HG03521 (cell line): ENCODE measurements at regions not wholly inside any gene's neighbourhood (a gene's known extent, or its start where the extent isn't known, plus 50 kb on each side); places are given as distances from the start of the nearest gene placed in this dataset.
"Not testable (repeated sequence)": the region's sequence is repeated elsewhere in the genome, so short reads cannot be mapped to it uniquely, and the experiment has no call there.

Source experiments
- ATAC-seq: cut with Tn5 transposase; IDR thresholded peaks from one replicate; pipeline ENCODE4 v1.9.1; 2021; ENCODE audit warnings: mild to moderate bottlenecking, moderate library complexity; ENCODE audit not compliant: unreplicated experiment

GRCh38 chr9:103611950-103612349 is 482.2 kb upstream of the SMC2 start:
- not testable (repeated sequence) for ATAC-seq

DNA sequence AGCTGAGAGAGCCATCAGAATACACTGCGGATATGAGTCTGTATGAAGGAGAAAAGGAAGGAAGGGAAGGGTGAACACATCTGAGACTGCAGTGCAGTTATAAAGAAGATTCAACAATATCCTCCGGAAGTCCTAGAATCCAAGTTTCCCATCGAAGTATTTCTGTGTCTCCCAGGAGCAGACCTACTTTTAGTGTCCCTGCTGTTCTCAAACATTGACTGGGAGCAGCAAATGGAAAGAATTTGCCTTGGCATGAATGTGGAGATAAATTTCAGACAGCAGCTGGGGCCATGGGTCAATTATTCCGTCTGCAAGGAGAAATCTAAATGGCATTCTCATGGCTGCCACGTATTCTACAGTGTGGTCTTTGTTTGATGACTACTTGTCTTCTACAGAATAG is 478.1 kb upstream of the SMC2 start:
- ATAC-seq: no peak

DNA sequence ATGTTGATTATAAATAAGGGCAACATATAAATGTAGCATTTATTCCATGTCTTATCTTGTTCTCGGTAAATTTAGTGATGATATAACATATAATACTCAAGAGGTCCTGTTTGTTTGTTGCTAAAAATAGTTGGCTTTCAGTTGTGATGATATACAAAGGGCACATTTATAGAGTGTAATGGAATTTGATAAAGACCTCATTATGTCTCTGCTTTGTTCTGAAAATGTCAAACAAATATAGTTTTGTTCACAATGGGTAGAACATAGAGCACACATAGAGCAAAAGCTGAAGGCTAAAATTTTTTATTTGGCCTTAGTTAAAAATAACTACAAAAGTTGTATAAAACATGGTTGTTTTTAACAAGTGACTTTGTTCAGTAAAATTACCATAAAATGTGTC is 477.1 kb upstream of the SMC2 start:
- ATAC-seq: no peak

GRCh38 chr9:103625161-103625804 is 468.8 kb upstream of the SMC2 start:
- ATAC-seq: no peak

DNA sequence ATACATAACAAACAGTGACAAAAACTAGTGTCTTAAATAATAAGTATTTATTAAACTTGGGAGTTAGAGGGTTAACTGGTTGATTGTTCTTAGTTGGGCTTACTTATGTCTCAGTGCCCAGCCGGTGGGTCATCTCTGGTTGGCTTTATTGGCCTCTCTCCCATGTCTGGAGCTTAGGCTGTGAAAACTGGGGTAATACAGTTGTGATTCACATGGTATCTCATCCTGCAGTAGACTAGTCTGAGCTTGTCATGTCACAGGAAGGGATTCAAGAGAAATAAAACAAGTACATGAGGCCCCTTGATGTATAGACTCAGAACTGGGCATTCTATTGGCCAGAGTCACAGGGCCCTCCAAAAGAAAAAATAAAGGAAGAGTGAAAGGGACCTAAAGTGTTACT is 466.4 kb upstream of the SMC2 start:
- no peak for ATAC-seq

GRCh38 chr9:103649086-103649485 is 445.0 kb upstream of the SMC2 start:
- ATAC-seq: no peak

- ATAC-seq: no peak
Measured at GRCh38 chr9:103658156-103658555, 436.0 kb upstream of the SMC2 start.

DNA sequence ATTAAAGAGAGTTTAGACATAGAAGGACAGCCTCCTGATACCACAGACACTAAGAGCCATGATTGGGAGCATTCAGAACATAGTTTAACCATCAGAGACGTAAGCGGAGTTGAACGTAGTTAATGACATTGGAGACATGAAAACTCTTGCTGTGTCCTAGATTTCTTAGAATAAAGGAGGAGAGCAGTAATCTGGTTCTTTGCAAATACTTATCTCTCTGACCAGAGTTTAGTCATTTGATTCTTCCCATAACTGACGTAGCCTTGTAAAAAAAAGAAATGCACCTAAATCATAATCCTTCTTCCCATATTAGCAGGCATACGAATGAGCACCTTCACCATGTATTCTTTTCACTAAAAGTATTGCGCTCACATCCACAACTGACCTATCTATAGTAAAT is 433.3 kb upstream of the SMC2 start:
- no peak for ATAC-seq

- no peak for ATAC-seq
Measured at GRCh38 chr9:103661663-103662062, 432.4 kb upstream of the SMC2 start.

DNA sequence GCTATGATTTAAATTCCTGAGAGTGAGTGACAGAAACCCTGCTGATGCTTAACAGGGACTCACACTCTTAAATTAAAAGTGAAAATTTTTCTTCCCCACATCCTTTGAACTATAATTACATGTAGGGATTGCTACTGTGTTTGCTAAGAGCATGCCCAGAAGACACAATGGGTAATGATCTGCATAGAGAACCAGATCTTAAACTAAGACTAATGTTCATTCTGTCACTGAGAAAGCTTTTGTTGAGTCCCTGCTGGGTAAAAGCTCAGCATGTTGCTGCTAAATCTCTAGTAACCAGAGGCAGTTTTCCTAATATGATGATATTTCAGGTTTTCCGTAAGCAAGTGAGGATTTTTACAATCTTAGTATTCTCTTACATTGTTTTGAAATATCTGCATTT is 424.8 kb upstream of the SMC2 start:
- no peak for ATAC-seq

GRCh38 chr9:103674271-103674670 is 419.8 kb upstream of the SMC2 start:
- ATAC-seq: no peak

DNA sequence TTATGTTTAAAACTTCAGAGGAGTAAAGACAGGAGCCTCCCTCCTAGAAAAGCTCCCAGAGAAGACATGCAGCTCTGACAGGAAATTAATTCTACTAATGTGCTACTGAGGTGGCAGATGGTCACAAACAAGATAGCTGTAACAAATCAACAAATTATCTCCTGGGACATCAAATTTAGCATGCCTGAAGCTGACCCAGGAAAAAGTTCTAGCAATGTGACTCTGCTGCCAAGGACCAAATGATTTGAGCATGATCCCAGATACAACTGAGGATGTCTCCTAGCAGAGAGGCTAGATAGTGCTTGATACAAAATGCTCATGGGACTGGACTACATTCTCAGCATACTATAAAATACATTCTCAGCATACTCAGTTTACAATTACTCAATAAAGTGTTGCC is 413.5 kb upstream of the SMC2 start:
- no peak for ATAC-seq

DNA sequence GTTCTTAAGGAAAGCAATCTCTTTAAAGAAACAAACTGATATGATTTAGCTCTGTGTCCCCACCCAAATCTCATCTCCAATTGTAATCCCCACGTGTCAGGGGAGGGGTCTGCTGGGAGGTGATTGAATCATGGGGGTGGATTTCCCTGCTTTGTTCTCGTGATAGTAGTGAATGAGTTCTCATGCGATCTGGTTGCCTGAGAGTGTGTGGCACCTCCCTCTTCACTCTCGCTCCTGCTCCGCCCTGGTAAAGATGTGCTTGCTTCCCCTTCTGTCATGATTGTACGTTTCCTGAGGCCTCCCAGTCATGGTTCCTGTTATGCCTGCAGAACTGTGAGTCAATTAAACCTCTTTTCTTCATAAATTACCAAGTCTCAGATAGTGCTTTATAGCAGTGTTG is 412.7 kb upstream of the SMC2 start:
- no peak for ATAC-seq

- no peak for ATAC-seq
Measured at GRCh38 chr9:103700195-103700962, 393.7 kb upstream of the SMC2 start.

GRCh38 chr9:103702572-103702971 is 391.5 kb upstream of the SMC2 start:
- no peak for ATAC-seq

DNA sequence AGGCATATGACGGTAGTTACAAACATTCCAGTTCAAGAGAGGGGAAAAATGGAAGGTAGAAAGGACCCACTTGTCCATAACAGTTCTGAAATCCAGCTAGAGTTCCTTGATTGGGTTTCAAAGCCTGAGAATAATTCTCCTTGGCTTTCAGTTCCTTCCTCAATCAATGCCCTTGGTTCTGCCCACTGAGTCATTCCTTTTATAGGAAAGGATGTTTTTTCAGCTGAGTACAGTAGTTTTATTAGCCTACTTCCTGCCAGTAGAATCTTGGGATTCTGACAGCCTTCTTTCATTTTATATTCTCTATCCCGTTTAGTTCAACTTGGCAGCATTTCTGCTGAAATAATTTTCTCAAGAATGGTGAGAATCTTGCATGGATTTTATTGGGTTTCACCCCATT is 386.9 kb upstream of the SMC2 start:
- no peak for ATAC-seq

DNA sequence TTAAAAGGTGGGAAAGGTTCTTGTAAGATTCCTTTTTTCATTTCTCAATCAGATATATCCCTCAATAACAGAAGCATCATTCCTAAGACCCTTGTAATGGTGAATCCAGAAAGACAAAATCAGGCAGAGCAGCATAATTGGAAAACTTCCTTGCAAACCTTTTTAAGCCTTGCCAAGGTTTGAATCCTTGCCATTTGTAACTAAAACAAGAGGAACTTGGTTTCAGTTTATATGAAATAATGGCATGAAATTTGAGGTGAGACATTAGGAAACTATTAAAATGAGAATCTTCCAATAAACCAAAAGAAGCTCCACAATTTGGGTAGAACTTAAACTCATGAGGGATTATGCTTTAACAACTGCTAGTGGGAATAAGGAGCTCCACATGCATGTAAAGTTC is 384.7 kb upstream of the SMC2 start:
- ATAC-seq: no peak

- ATAC-seq: no peak
Measured at GRCh38 chr9:103713631-103714030, 380.5 kb upstream of the SMC2 start.

DNA sequence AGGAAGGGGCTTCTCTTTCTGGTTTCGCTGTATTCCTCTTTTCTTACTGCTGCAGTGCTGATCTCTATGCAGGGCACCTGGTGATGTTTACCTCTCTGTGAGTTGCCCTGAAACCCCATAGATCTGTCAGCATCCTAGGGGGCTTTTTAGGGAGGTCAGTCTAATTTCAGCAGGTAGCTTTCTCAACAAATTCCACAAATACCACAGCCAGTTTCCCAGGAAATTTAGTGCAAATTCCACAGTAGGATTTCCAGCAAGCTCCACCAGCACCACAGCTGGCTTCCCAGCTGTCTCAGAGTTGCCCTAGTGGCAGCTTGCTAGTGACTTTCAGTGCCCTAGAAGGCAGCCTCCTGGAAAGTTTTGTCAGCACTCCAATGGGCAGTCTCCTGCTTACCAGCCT is 379.1 kb upstream of the SMC2 start:
- no peak for ATAC-seq

DNA sequence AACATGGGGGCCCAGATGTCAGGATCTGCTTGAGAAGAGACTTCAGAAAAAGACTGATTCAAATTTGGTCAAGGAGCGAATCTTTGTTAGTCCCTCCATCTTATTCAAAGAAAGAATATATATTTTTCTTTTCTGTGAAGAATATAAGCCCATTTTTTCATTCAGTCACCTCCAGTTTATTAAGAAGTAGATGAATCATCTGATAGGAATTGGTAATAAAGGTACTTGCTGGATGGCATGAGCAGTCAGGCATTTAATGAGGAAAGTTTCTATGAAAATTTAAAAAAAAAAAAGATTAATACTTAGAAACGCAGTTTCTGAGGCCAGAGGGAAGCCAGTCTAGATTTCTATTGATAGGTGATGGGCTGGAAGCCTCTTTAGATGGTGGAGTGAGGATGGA is 373.1 kb upstream of the SMC2 start:
- no peak for ATAC-seq

DNA sequence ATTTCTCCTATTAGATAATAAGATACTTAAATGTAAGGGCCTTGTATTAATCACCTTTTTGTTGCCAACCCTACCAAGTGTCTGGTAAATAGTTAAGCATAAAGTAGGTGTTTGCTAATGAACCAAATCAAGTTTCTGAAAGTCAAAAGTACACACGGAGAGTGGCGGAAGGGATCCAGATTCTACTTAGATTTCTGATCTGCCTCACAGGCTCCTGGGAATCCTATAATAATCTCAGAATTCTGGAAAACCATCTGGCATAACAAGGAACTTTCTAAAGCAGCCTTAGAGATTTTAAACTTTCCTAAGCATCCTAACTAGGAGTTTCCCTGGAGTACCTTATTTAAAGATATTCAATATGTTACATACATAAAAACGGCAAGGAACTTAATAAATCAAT is 363.2 kb upstream of the SMC2 start:
- no peak for ATAC-seq

GRCh38 chr9:103731541-103731940 is 362.6 kb upstream of the SMC2 start:
- ATAC-seq: no peak

- no peak for ATAC-seq
Measured at GRCh38 chr9:103734471-103734870, 359.6 kb upstream of the SMC2 start.
